Breast epithelium (tissue), 3 donors: ENCODE measurements at regions not wholly inside any gene's neighbourhood (a gene's known extent, or its start where the extent isn't known, plus 50 kb on each side); places are given as distances from the start of the nearest gene placed in this dataset.

ENCODE experiments used
- CTCF ChIP-seq, 3 donors: fragments of 450-650 bp; IDR thresholded peaks; one replicate each; pipeline ENCODE4 v1.5.1; 2016 to 2017; ENCODE audit warnings: antibody characterized with exemption in 3 of 3, mild to moderate bottlenecking in 3 of 3, moderate library complexity in 3 of 3
- POLR2A ChIP-seq: fragments of 450-650 bp; IDR thresholded peaks from one replicate; pipeline ENCODE4 v1.6.1; 2016; ENCODE audit warnings: antibody characterized with exemption, mild to moderate bottlenecking, moderate library complexity

- TF ChIP-seq CTCF (IDR thresholded peaks at IDR 0.05) (no peak), POLR2A (no peak)
Measured at GRCh38 chr17:53319947-53320346, 502.8 kb upstream of the KIF2B start.
